Fibroblast of lung (primary cell): ENCODE measurements at regions not wholly inside any gene's neighbourhood (a gene's known extent, or its start where the extent isn't known, plus 50 kb on each side); places are given as distances from the start of the nearest gene placed in this dataset.

ENCODE experiments used
- CTCF ChIP-seq, 2 donors: IDR thresholded peaks in 1 of 2; conservative IDR thresholded peaks in 1 of 2; 1 replicate in 1 of 2; 2 replicates in 1 of 2; pipeline ENCODE4 v1.5.1; 2011 to 2012; ENCODE audit warnings: low read length in 2 of 2, control low read depth in 1 of 2, inconsistent platforms in 1 of 2, low read depth in 1 of 2, mild to moderate bottlenecking in 1 of 2
- EZH2 ChIP-seq: IDR thresholded peaks from 2 replicates; pipeline ENCODE4 v1.5.1; 2012; ENCODE audit warnings: low read length, control low read depth, mild to moderate bottlenecking; ENCODE audit errors: missing control alignments

GRCh38 chr13:34308725-34309124 is 490.8 kb downstream of the RFC3 start:
- no peak for TF ChIP-seq CTCF (conservative IDR thresholded peaks at IDR 0.05 in 1 of 2, IDR thresholded peaks at IDR 0.05 in 1 of 2; ENCODE audit: low read depth in 1 of 2, low read length in 2 of 2)
- no peak for TF ChIP-seq EZH2
